IPS-18a (cell line): ENCODE measurements at regions not wholly inside any gene's neighbourhood (a gene's known extent, or its start where the extent isn't known, plus 50 kb on each side); places are given as distances from the start of the nearest gene placed in this dataset.

Experiments
- H3K27ac ChIP-seq: one replicate; pipeline ENCODE4 v1.5.1; 2013; ENCODE audit warnings: low read length
- H3K27me3 ChIP-seq: one replicate; pipeline ENCODE4 v1.6.1; 2013; ENCODE audit warnings: mild to moderate bottlenecking, low read length; ENCODE audit not compliant: control insufficient read depth, insufficient read depth
- H3K36me3 ChIP-seq: one replicate; pipeline ENCODE4 v1.6.1; 2013; ENCODE audit warnings: low read depth, low read length; ENCODE audit not compliant: control insufficient read depth
- H3K4me1 ChIP-seq: one replicate; pipeline ENCODE4 v1.6.1; 2013; ENCODE audit warnings: low read depth, low read length; ENCODE audit not compliant: control insufficient read depth
- H3K4me3 ChIP-seq: one replicate; pipeline ENCODE4 v1.5.1; 2013; ENCODE audit warnings: low read length
- H3K9ac ChIP-seq: one replicate; pipeline ENCODE4 v1.6.1; 2013; ENCODE audit warnings: mild to moderate bottlenecking, low read length, moderate library complexity
- H3K9me3 ChIP-seq: one replicate; pipeline ENCODE4 v1.6.1; 2013; ENCODE audit warnings: low read depth, low read length; ENCODE audit not compliant: control insufficient read depth

GRCh38 chr19:23065306-23065705, 51.5 kb upstream of the ZNF730 start:
- H3K4me3 ChIP-seq, result no peak overlapping the region
- no peak overlapping the region for H3K27ac ChIP-seq
- no peaks in the 10 kb centered on the region for H3K4me1 ChIP-seq
- H3K9ac ChIP-seq, result no peak overlapping the region
- no peaks in the 10 kb centered on the region for H3K36me3 ChIP-seq
- H3K27me3 ChIP-seq, result no peaks in the 10 kb centered on the region
- H3K9me3 ChIP-seq, result peaks cover 42% of the 10 kb centered on the region

- H3K4me1 ChIP-seq, result no peaks in the 10 kb centered on the region
- peaks cover 38% of the 10 kb centered on the region for H3K9me3 ChIP-seq
Measured at GRCh38 chr19:23062921-23063320, 53.9 kb upstream of the ZNF730 start.

GRCh38 chr19:23060016-23060415, 56.8 kb upstream of the ZNF730 start:
- Histone ChIP-seq H3K27me3 (no peaks in the 10 kb centered on the region), H3K9ac (no peak overlapping the region), H3K4me3 (no peak overlapping the region), H3K36me3 (no peaks in the 10 kb centered on the region), H3K27ac (no peak overlapping the region), H3K9me3 (peaks cover 48% of the 10 kb centered on the region), H3K4me1 (no peaks in the 10 kb centered on the region)

More at GRCh38 chr19:23062921-23063320, 53.9 kb upstream of the ZNF730 start:
- H3K9ac ChIP-seq, result no peak overlapping the region
- H3K36me3 ChIP-seq, result no peaks in the 10 kb centered on the region
- H3K27me3 ChIP-seq, result no peaks in the 10 kb centered on the region
- H3K27ac ChIP-seq, result no peak overlapping the region
- no peak overlapping the region for H3K4me3 ChIP-seq

GRCh38 chr19:23056516-23056915, 53.5 kb upstream of the ZNF728 start:
- Histone ChIP-seq H3K9ac (no peak overlapping the region), H3K9me3 (peaks cover 48% of the 10 kb centered on the region), H3K36me3 (no peaks in the 10 kb centered on the region), H3K27ac (no peak overlapping the region), H3K4me1 (no peaks in the 10 kb centered on the region), H3K27me3 (no peaks in the 10 kb centered on the region), H3K4me3 (no peak overlapping the region)

GRCh38 chr19:23055946-23056345, 53.0 kb upstream of the ZNF728 start:
- Histone ChIP-seq H3K4me1 (no peaks in the 10 kb centered on the region), H3K9me3 (peaks cover 52% of the 10 kb centered on the region), H3K9ac (no peak overlapping the region), H3K4me3 (no peak overlapping the region), H3K36me3 (no peaks in the 10 kb centered on the region), H3K27me3 (no peaks in the 10 kb centered on the region), H3K27ac (no peak overlapping the region)

GRCh38 chr19:23055501-23055900, 52.5 kb upstream of the ZNF728 start:
- Histone ChIP-seq H3K27ac (no peak overlapping the region), H3K9ac (no peak overlapping the region), H3K9me3 (peaks cover 53% of the 10 kb centered on the region), H3K36me3 (no peaks in the 10 kb centered on the region), H3K4me1 (no peaks in the 10 kb centered on the region), H3K27me3 (no peaks in the 10 kb centered on the region), H3K4me3 (no peak overlapping the region)

- no peaks in the 10 kb centered on the region for H3K36me3 ChIP-seq
- no peak overlapping the region for H3K4me3 ChIP-seq
- H3K27ac ChIP-seq, result no peak overlapping the region
- H3K27me3 ChIP-seq, result no peaks in the 10 kb centered on the region
- H3K4me1 ChIP-seq, result no peaks in the 10 kb centered on the region
- H3K9me3 ChIP-seq, result peaks cover 59% of the 10 kb centered on the region
- H3K9ac ChIP-seq, result no peak overlapping the region
Measured at GRCh38 chr19:23054456-23054855, 51.5 kb upstream of the ZNF728 start.
